Activated effector memory CD4-positive, alpha-beta T cell treated with Interleukin-2 at 50 U/mL for 16 hours (primary cell): ENCODE measurements at regions not wholly inside any gene's neighbourhood (a gene's known extent, or its start where the extent isn't known, plus 50 kb on each side); places are given as distances from the start of the nearest gene placed in this dataset.
"Not testable (repeated sequence)": the region's sequence is repeated elsewhere in the genome, so short reads cannot be mapped to it uniquely, and the experiment has no call there.

Experiments used
- DNase-seq: peaks from one replicate; pipeline ENCODE4 v3.0.0-alpha.2; 2020

GRCh38 chr9:65566018-65566417 lies 109.7 kb upstream of the ZNG1E start:
- not testable (repeated sequence) for DNase-seq

- DNase-seq, result not testable (repeated sequence)
Measured at GRCh38 chr9:65519018-65519417, 156.7 kb upstream of the ZNG1E start.

- not testable (repeated sequence) for DNase-seq
Measured at GRCh38 chr9:65514465-65514864, 161.3 kb upstream of the ZNG1E start.

GRCh38 chr9:65507897-65508296 lies 167.8 kb upstream of the ZNG1E start:
- DNase-seq, result not testable (repeated sequence)

GRCh38 chr9:65504686-65505085 lies 171.0 kb upstream of the ZNG1E start:
- DNase-seq, result not testable (repeated sequence)

- not testable (repeated sequence) for DNase-seq
Measured at GRCh38 chr9:65503696-65504095, 172.0 kb upstream of the ZNG1E start.

- not testable (repeated sequence) for DNase-seq
Measured at GRCh38 chr9:65482890-65483289, 192.8 kb upstream of the ZNG1E start.

GRCh38 chr9:65481291-65481690 lies 194.4 kb upstream of the ZNG1E start:
- not testable (repeated sequence) for DNase-seq

- DNase-seq, result not testable (repeated sequence)
Measured at GRCh38 chr9:65474891-65475290, 189.9 kb upstream of the FOXD4L5 start.

GRCh38 chr9:65473059-65473822 lies 188.2 kb upstream of the FOXD4L5 start:
- DNase-seq, result not testable (repeated sequence)

GRCh38 chr9:65471106-65471505 lies 186.1 kb upstream of the FOXD4L5 start:
- DNase-seq, result not testable (repeated sequence)

GRCh38 chr9:65466911-65467734 lies 182.1 kb upstream of the FOXD4L5 start:
- not testable (repeated sequence) for DNase-seq

GRCh38 chr9:65465246-65465895 lies 180.4 kb upstream of the FOXD4L5 start:
- DNase-seq, result not testable (repeated sequence)

- DNase-seq, result not testable (repeated sequence)
Measured at GRCh38 chr9:65462476-65462875, 177.5 kb upstream of the FOXD4L5 start.

- no peak for DNase-seq
Measured at GRCh38 chr9:65459756-65460320, 174.8 kb upstream of the FOXD4L5 start.

- DNase-seq, result no peak
Measured at GRCh38 chr9:65458992-65459391, 174.0 kb upstream of the FOXD4L5 start.

GRCh38 chr9:65458465-65458864 lies 173.5 kb upstream of the FOXD4L5 start:
- no peak for DNase-seq

- DNase-seq, result not testable (repeated sequence)
Measured at GRCh38 chr9:65456991-65457390, 172.0 kb upstream of the FOXD4L5 start.

- not testable (repeated sequence) for DNase-seq
Measured at GRCh38 chr9:65455751-65456647, 171.0 kb upstream of the FOXD4L5 start.

GRCh38 chr9:65455136-65455535 lies 170.1 kb upstream of the FOXD4L5 start:
- not testable (repeated sequence) for DNase-seq

- DNase-seq, result not testable (repeated sequence)
Measured at GRCh38 chr9:65454666-65455065, 169.7 kb upstream of the FOXD4L5 start.

- not testable (repeated sequence) for DNase-seq
Measured at GRCh38 chr9:65454034-65454433, 169.0 kb upstream of the FOXD4L5 start.
